WTC11 (cell line): ENCODE measurements at regions not wholly inside any gene's neighbourhood (a gene's known extent, or its start where the extent isn't known, plus 50 kb on each side); places are given as distances from the start of the nearest gene placed in this dataset.

Source experiments
- ATAC-seq: fragments of 200-7000 bp; cut with Tn5 transposase; 2 replicates; pipeline ENCODE4 v1.10.0; 2021; ENCODE audit warnings: mild to moderate bottlenecking, moderate library complexity
- CTCF ChIA-PET: fragments of 300-600 bp; sonication (Branson Sonifier 250); formaldehyde crosslinking; loops from one replicate; lab custom pipeline; 2021; ENCODE audit warnings: antibody characterized with exemption; lab: Charles Lee
- POLR2A ChIA-PET: fragments of 350-600 bp; sonication (Branson Sonifier 250); formaldehyde crosslinking; loops from one replicate; lab custom pipeline; 2021; ENCODE audit warnings: antibody characterized with exemption; lab: Charles Lee
- DNase-seq: peaks from one replicate; pipeline ENCODE4 v3.0.0; 2021; ENCODE audit warnings: low spot score
- H3K27ac Mint-ChIP-seq: 2 replicates; pipeline ENCODE4 v1.8.0; 2021; ENCODE audit warnings: mixed read lengths
- H3K27me3 Mint-ChIP-seq: 2 replicates; pipeline ENCODE4 v1.8.0; 2021; ENCODE audit warnings: low read depth, mild to moderate bottlenecking, moderate library complexity, mixed read lengths
- H3K36me3 Mint-ChIP-seq: 2 replicates; pipeline ENCODE4 v1.8.0; 2021; ENCODE audit warnings: mixed read lengths
- H3K4me1 Mint-ChIP-seq: 2 replicates; pipeline ENCODE4 v1.8.0; 2022; ENCODE audit warnings: mixed read lengths
- H3K4me3 Mint-ChIP-seq: 2 replicates; pipeline ENCODE4 v1.8.0; 2021; ENCODE audit warnings: mild to moderate bottlenecking, moderate library complexity, mixed read lengths
- H3K9me3 Mint-ChIP-seq: 2 replicates; pipeline ENCODE4 v1.8.0; 2021; ENCODE audit warnings: mixed read lengths
- CBFB ChIP-seq: sonication (generic); formaldehyde crosslinking; IDR thresholded peaks from 2 replicates; pipeline ENCODE4 v1.8.1; 2022; ENCODE audit warnings: mild to moderate bottlenecking, low read depth, missing genetic modification reagents
- E2F4 ChIP-seq: sonication (generic); formaldehyde crosslinking; IDR thresholded peaks from 2 replicates; pipeline ENCODE4 v1.8.1; 2022; ENCODE audit warnings: low read depth, mild to moderate bottlenecking, moderate library complexity, missing genetic modification reagents, borderline replicate concordance
- IRF2 ChIP-seq: sonication (generic); formaldehyde crosslinking; IDR thresholded peaks from 2 replicates; pipeline ENCODE4 v1.8.0; 2022; ENCODE audit warnings: low read depth, missing genetic modification reagents, borderline replicate concordance
- JUN ChIP-seq: sonication (generic); formaldehyde crosslinking; IDR thresholded peaks from 2 replicates; pipeline ENCODE4 v1.8.0; 2023; ENCODE audit warnings: mild to moderate bottlenecking, missing genetic modification reagents
- NFATC4 ChIP-seq: fragments of 250-450 bp; sonication (Bioruptor Pico); IDR thresholded peaks from 2 replicates; pipeline ENCODE4 v1.9.0; 2021; ENCODE audit warnings: mild to moderate bottlenecking
- NR2C2 ChIP-seq: sonication (generic); formaldehyde crosslinking; IDR thresholded peaks from 2 replicates; pipeline ENCODE4 v1.8.0; 2022; ENCODE audit warnings: mild to moderate bottlenecking, missing genetic modification reagents
- SMAD4 ChIP-seq: sonication (generic); formaldehyde crosslinking; IDR thresholded peaks from 2 replicates; pipeline ENCODE4 v1.8.0; 2022; ENCODE audit warnings: mild to moderate bottlenecking, missing genetic modification reagents
- SOX15 ChIP-seq: fragments of 250-450 bp; sonication (Bioruptor Pico); IDR thresholded peaks from 2 replicates; pipeline ENCODE4 v1.9.0; 2021; ENCODE audit warnings: mild to moderate bottlenecking
- STAT6 ChIP-seq: sonication (generic); formaldehyde crosslinking; conservative IDR thresholded peaks from 2 replicates; pipeline ENCODE4 v1.8.1; 2023; ENCODE audit warnings: mild to moderate bottlenecking, low read depth, missing genetic modification reagents, moderate library complexity
- TEAD1 ChIP-seq: sonication (generic); formaldehyde crosslinking; IDR thresholded peaks from 2 replicates; pipeline ENCODE4 v1.8.0; 2022; ENCODE audit warnings: mild to moderate bottlenecking, missing genetic modification reagents
- TP53 ChIP-seq: sonication (generic); formaldehyde crosslinking; IDR thresholded peaks from 2 replicates; pipeline ENCODE4 v1.8.1; 2023; ENCODE audit warnings: mild to moderate bottlenecking, missing genetic modification reagents
- USF2 ChIP-seq: sonication (generic); formaldehyde crosslinking; IDR thresholded peaks from 2 replicates; pipeline ENCODE4 v1.8.1; 2023; ENCODE audit warnings: mild to moderate bottlenecking, missing genetic modification reagents, moderate library complexity
- ZMAT4 ChIP-seq: fragments of 250-450 bp; sonication (Bioruptor Pico); IDR thresholded peaks from 2 replicates; pipeline ENCODE4 v1.9.0; 2021; ENCODE audit warnings: mild to moderate bottlenecking
- ZNF263 ChIP-seq: sonication (generic); formaldehyde crosslinking; IDR thresholded peaks from 2 replicates; pipeline ENCODE4 v1.8.1; 2022; ENCODE audit warnings: low read depth, mild to moderate bottlenecking, moderate library complexity, missing genetic modification reagents
- ZNF317 ChIP-seq: sonication (generic); formaldehyde crosslinking; IDR thresholded peaks from 2 replicates; pipeline ENCODE4 v1.8.1; 2023; ENCODE audit warnings: low read depth, mild to moderate bottlenecking, moderate library complexity, missing genetic modification reagents, borderline replicate concordance
- ZNF532 ChIP-seq: fragments of 250-450 bp; sonication (Bioruptor Pico); IDR thresholded peaks from 2 replicates; pipeline ENCODE4 v1.9.0; 2021; ENCODE audit warnings: mild to moderate bottlenecking, borderline replicate concordance
- ZNF671 ChIP-seq: fragments of 250-450 bp; sonication (Bioruptor Pico); IDR thresholded peaks from 2 replicates; pipeline ENCODE4 v1.8.0; 2021; ENCODE audit warnings: mild to moderate bottlenecking
- TF ChIP-seq, protein P1 (sequence below): sonication (generic); formaldehyde crosslinking; conservative IDR thresholded peaks from 2 replicates; pipeline ENCODE4 v1.8.1; 2022; ENCODE audit warnings: mild to moderate bottlenecking, missing genetic modification reagents
- TF ChIP-seq, protein P2 (sequence below): sonication (generic); formaldehyde crosslinking; IDR thresholded peaks from 2 replicates; pipeline ENCODE4 v1.8.1; 2023; ENCODE audit warnings: mild to moderate bottlenecking, missing genetic modification reagents, moderate library complexity
- TF ChIP-seq, protein P3 (sequence below): fragments of 250-450 bp; sonication (Bioruptor Pico); IDR thresholded peaks from 2 replicates; pipeline ENCODE4 v1.9.0; 2021; ENCODE audit warnings: moderate library complexity, mild to moderate bottlenecking, inconsistent platforms, borderline replicate concordance
- TF ChIP-seq, protein P4 (sequence below): sonication (generic); formaldehyde crosslinking; IDR thresholded peaks from 2 replicates; pipeline ENCODE4 v1.8.1; 2023; ENCODE audit warnings: mild to moderate bottlenecking, missing genetic modification reagents

DNA sequence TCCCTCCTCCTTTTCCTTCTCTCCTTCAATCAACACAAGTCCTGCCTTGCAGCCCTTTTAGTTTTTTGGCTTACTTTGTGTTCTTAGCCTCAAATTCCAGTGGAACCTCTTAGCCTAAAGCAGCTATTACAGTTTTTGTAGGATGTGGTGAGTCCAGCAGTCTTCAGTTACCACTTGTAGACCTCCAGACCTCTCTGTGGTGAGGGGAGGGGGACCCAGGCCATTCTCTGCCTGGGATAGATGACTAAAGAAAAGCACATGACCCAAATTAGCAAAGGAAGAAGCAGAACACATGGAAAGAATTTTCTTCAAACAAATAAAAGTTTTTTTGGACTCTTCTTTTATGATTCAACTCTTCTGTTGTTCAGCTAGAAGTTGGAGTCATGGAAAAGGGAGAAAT is 246.5 kb downstream of the HAO1 start (continued):
- no peak for TF ChIP-seq SOX15 (CRISPR knock-in tag)
- no peak for TF ChIP-seq SMAD4 (CRISPR knock-in tag)
- TF ChIP-seq NR2C2 (CRISPR knock-in tag), result no peak
- TF ChIP-seq, protein P1, sequence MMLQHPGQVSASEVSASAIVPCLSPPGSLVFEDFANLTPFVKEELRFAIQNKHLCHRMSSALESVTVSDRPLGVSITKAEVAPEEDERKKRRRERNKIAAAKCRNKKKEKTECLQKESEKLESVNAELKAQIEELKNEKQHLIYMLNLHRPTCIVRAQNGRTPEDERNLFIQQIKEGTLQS (CRISPR knock-in tag), result no peak
- TF ChIP-seq ZNF317, result no peak

DNA sequence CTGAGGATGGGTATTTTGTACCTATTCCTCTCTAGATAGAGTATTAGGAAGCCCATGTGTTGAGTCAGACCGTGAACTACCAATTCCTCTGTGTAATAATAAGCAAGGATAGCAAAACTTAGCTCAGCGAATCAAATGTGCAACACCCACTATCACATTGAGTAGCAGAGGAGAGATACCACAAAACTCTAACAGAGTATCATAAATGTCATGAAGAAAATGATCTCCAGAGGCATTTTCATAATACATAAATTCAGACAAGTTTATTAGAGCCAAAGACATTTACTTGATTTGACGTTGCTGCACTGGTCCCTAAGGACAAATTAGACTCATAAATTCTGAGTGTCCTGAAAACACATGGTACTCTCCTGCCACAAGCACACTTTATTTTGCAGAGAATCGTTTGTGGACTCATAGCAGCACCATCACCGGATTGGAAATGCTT is 245.2 kb downstream of the HAO1 start:
- ChIA-PET CTCF (no interaction called here), POLR2A (no interaction called here)
- H3K4me1 Mint-ChIP-seq, result no peaks in the 10 kb centered on the region
- H3K4me3 Mint-ChIP-seq, result no peak overlapping the region
- no peak overlapping the region for H3K27ac Mint-ChIP-seq
- no peaks in the 10 kb centered on the region for H3K27me3 Mint-ChIP-seq
- no peak for ATAC-seq
- peaks cover 6% of the 10 kb centered on the region for H3K9me3 Mint-ChIP-seq
- TF ChIP-seq E2F4 (CRISPR knock-in tag) (no peak), NFATC4 (CRISPR knock-in tag) (no peak), USF2 (no peak), IRF2 (CRISPR knock-in tag) (no peak), ZNF671 (CRISPR knock-in tag) (no peak), ZMAT4 (CRISPR knock-in tag) (no peak), STAT6 (CRISPR knock-in tag) (no peak), ZNF532 (CRISPR knock-in tag) (no peak), JUN (no peak), CBFB (CRISPR knock-in tag) (no peak), TEAD1 (CRISPR knock-in tag) (no peak), TP53 (CRISPR knock-in tag) (no peak), ZNF263 (no peak)
- TF ChIP-seq, protein P2, sequence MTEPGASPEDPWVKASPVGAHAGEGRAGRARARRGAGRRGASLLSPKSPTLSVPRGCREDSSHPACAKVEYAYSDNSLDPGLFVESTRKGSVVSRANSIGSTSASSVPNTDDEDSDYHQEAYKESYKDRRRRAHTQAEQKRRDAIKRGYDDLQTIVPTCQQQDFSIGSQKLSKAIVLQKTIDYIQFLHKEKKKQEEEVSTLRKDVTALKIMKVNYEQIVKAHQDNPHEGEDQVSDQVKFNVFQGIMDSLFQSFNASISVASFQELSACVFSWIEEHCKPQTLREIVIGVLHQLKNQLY, result no peak
- TF ChIP-seq, protein P3, sequence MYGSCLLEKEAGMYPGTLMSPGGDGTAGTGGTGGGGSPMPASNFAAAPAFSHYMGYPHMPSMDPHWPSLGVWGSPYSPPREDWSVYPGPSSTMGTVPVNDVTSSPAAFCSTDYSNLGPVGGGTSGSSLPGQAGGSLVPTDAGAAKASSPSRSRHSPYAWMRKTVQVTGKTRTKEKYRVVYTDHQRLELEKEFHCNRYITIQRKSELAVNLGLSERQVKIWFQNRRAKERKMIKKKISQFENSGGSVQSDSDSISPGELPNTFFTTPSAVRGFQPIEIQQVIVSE (CRISPR knock-in tag), result no peak
- TF ChIP-seq, protein P1 (CRISPR knock-in tag), result no peak
- TF ChIP-seq, protein P4, sequence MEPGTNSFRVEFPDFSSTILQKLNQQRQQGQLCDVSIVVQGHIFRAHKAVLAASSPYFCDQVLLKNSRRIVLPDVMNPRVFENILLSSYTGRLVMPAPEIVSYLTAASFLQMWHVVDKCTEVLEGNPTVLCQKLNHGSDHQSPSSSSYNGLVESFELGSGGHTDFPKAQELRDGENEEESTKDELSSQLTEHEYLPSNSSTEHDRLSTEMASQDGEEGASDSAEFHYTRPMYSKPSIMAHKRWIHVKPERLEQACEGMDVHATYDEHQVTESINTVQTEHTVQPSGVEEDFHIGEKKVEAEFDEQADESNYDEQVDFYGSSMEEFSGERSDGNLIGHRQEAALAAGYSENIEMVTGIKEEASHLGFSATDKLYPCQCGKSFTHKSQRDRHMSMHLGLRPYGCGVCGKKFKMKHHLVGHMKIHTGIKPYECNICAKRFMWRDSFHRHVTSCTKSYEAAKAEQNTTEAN (CRISPR knock-in tag), result no peak
- DNase-seq, result no peak
- H3K36me3 Mint-ChIP-seq, result no peaks in the 10 kb centered on the region
